GDM1 (cell line): ENCODE measurements at regions not wholly inside any gene's neighbourhood (a gene's known extent, or its start where the extent isn't known, plus 50 kb on each side); places are given as distances from the start of the nearest gene placed in this dataset.

ENCODE experiments used
- DNase-seq: peaks from one replicate; lab custom pipeline; 2025; lab: John Stamatoyannopoulos, UW

- no peak for DNase-seq
Measured at GRCh38 chr20:60510356-60510755, 552.1 kb downstream of the CDH26 start.

- no peak for DNase-seq
Measured at GRCh38 chr20:60512443-60512842, 554.2 kb downstream of the CDH26 start.

- no peak for DNase-seq
Measured at GRCh38 chr20:60513141-60513540, 554.9 kb downstream of the CDH26 start.

GRCh38 chr20:60516442-60516841, 558.2 kb downstream of the CDH26 start:
- no peak for DNase-seq

GRCh38 chr20:60518022-60518421, 559.8 kb downstream of the CDH26 start:
- no peak for DNase-seq

GRCh38 chr20:60525397-60525796, 567.2 kb downstream of the CDH26 start:
- DNase-seq, result no peak

GRCh38 chr20:60527656-60528055, 569.4 kb downstream of the CDH26 start:
- DNase-seq, result no peak

- DNase-seq, result no peak
Measured at GRCh38 chr20:60528141-60528540, 569.9 kb downstream of the CDH26 start.

- no peak for DNase-seq
Measured at GRCh38 chr20:60529149-60529548, 570.9 kb downstream of the CDH26 start.

- no peak for DNase-seq
Measured at GRCh38 chr20:60535211-60535610, 577.0 kb downstream of the CDH26 start.

GRCh38 chr20:60540591-60540990, 582.4 kb downstream of the CDH26 start:
- no peak for DNase-seq

- no peak for DNase-seq
Measured at GRCh38 chr20:60541991-60542390, 583.8 kb downstream of the CDH26 start.

GRCh38 chr20:60543598-60543997, 585.4 kb downstream of the CDH26 start:
- no peak for DNase-seq

- DNase-seq, result no peak
Measured at GRCh38 chr20:60553095-60553494, 594.9 kb downstream of the CDH26 start.

GRCh38 chr20:60558486-60558885, 600.3 kb downstream of the CDH26 start:
- no peak for DNase-seq

GRCh38 chr20:60559462-60559861, 601.2 kb downstream of the CDH26 start:
- no peak for DNase-seq

GRCh38 chr20:60561052-60561451, 602.8 kb downstream of the CDH26 start:
- no peak for DNase-seq

GRCh38 chr20:60565083-60565482, 606.9 kb downstream of the CDH26 start:
- DNase-seq, result no peak

GRCh38 chr20:60565551-60565950, 607.3 kb downstream of the CDH26 start:
- DNase-seq, result no peak

- DNase-seq, result no peak
Measured at GRCh38 chr20:60569116-60569515, 610.9 kb downstream of the CDH26 start.

GRCh38 chr20:60570481-60571277, 612.5 kb downstream of the CDH26 start:
- DNase-seq, result no peak

GRCh38 chr20:60573003-60573680, 614.9 kb downstream of the CDH26 start:
- no peak for DNase-seq

GRCh38 chr20:60576236-60576635, 618.0 kb downstream of the CDH26 start:
- no peak for DNase-seq
